OCI-LY1 (cell line): ENCODE measurements at regions not wholly inside any gene's neighbourhood (a gene's known extent, or its start where the extent isn't known, plus 50 kb on each side); places are given as distances from the start of the nearest gene placed in this dataset.

Experiments
- H2AFZ ChIP-seq: fragments of 200-600 bp; sonication (generic), shearing (Covaris generic); 2 replicates; pipeline ENCODE4 v1.6.0; 2014; ENCODE audit warnings: antibody characterized with exemption, mild to moderate bottlenecking, low read length
- H3F3A ChIP-seq: fragments of 200-600 bp; sonication (generic), shearing (Covaris generic); 2 replicates; pipeline ENCODE4 v1.6.0; 2014; ENCODE audit warnings: mild to moderate bottlenecking, antibody characterized with exemption, low read length, moderate library complexity; ENCODE audit not compliant: insufficient read depth
- H3K27ac ChIP-seq: fragments of 200-600 bp; sonication (generic); 2 replicates; pipeline ENCODE4 v1.5.1; 2014; ENCODE audit warnings: low read length, mixed run types, mild to moderate bottlenecking, low read depth; ENCODE audit not compliant: poor library complexity, severe bottlenecking
- H3K27me3 ChIP-seq: fragments of 200-600 bp; sonication (generic); 2 replicates; pipeline ENCODE4 v1.6.0; 2014; ENCODE audit warnings: antibody characterized with exemption, mild to moderate bottlenecking, low read length, moderate library complexity; ENCODE audit not compliant: insufficient read depth
- H3K36me3 ChIP-seq: fragments of 200-600 bp; sonication (generic); 2 replicates; pipeline ENCODE4 v1.6.1; 2014; ENCODE audit warnings: mild to moderate bottlenecking, antibody characterized with exemption, low read length, moderate library complexity, mixed read lengths; ENCODE audit not compliant: insufficient read depth
- H3K4me1 ChIP-seq: fragments of 200-600 bp; sonication (generic); 2 replicates; pipeline ENCODE4 v1.5.1; 2014; ENCODE audit warnings: mild to moderate bottlenecking, low read length, moderate library complexity; ENCODE audit not compliant: insufficient read depth, severe bottlenecking
- H3K4me2 ChIP-seq: fragments of 200-600 bp; sonication (generic), shearing (Covaris generic); 2 replicates; pipeline ENCODE4 v1.6.1; 2014; ENCODE audit warnings: low read length
- H3K4me3 ChIP-seq: fragments of 200-600 bp; sonication (generic); 2 replicates; pipeline ENCODE4 v1.5.1; 2014; ENCODE audit warnings: low read length, low read depth, mild to moderate bottlenecking, mixed read lengths; ENCODE audit not compliant: poor library complexity, severe bottlenecking
- H3K79me2 ChIP-seq: fragments of 200-600 bp; shearing (Covaris generic); 2 replicates; pipeline ENCODE4 v1.6.1; 2016; ENCODE audit warnings: mixed run types, low read length, mixed read lengths; ENCODE audit not compliant: insufficient read depth
- H3K9ac ChIP-seq: fragments of 200-600 bp; sonication (generic), shearing (Covaris generic); 2 replicates; pipeline ENCODE4 v1.6.1; 2014; ENCODE audit warnings: mild to moderate bottlenecking, low read length, mixed read lengths
- H3K9me2 ChIP-seq: fragments of 200-600 bp; sonication (generic), shearing (Covaris generic); 2 replicates; pipeline ENCODE4 v1.6.1; 2014; ENCODE audit warnings: low read depth, mild to moderate bottlenecking, low read length, mixed read lengths
- H3K9me3 ChIP-seq: fragments of 200-600 bp; shearing (Covaris generic); 2 replicates; pipeline ENCODE4 v1.6.1; 2014; ENCODE audit warnings: low read length, mixed read lengths
- H4K20me1 ChIP-seq: fragments of 200-600 bp; sonication (generic), shearing (Covaris generic); 2 replicates; pipeline ENCODE4 v1.6.0; 2016; ENCODE audit warnings: mild to moderate bottlenecking, low read length; ENCODE audit not compliant: insufficient read depth
- EZH2 ChIP-seq: fragments of 200-600 bp; sonication (generic), shearing (Covaris generic); IDR thresholded peaks from 2 replicates; pipeline ENCODE4 v1.8.0; 2017; ENCODE audit warnings: borderline replicate concordance, mixed run types, mild to moderate bottlenecking, antibody characterized with exemption, low read length, moderate library complexity, mixed read lengths
- TF ChIP-seq, protein P1 (sequence below): fragments of 200-600 bp; sonication (generic), shearing (Covaris generic); IDR thresholded peaks from 2 replicates; pipeline ENCODE4 v1.5.1; 2017; ENCODE audit warnings: mild to moderate bottlenecking, antibody characterized with exemption, low read length, moderate library complexity, mixed read lengths

DNA sequence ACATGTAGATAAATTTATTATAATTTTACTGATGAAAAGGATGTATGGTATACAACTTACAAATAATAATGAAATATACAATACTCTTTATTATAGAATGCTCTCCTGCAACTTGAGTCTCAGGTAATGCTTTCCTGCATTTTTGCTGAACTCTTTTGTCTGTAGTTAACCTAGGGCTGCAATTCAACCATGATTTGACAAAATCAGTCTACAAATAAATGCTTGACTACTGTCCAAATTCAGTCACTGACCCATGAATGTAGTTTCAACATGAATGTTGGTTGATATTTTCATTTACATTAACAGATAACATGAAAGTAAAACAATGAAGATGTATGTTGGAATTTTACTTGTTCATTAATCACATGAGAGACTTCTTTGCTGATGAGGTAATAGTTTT is 320.9 kb downstream of the ZSWIM6 start:
- Histone ChIP-seq H4K20me1 (no peaks in the 10 kb centered on the region), H3K27ac (no peak overlapping the region), H3K9me3 (no peaks in the 10 kb centered on the region), H3K27me3 (no peaks in the 10 kb centered on the region), H3F3A (no peaks in the 10 kb centered on the region), H3K9me2 (no peaks in the 10 kb centered on the region), H3K9ac (no peak overlapping the region), H3K79me2 (no peaks in the 10 kb centered on the region), H3K4me2 (no peak overlapping the region), H3K36me3 (no peaks in the 10 kb centered on the region), H3K4me1 (no peaks in the 10 kb centered on the region), H2AFZ (no peak overlapping the region), H3K4me3 (no peak overlapping the region)
- TF ChIP-seq EZH2: no peak
- TF ChIP-seq, protein P1, sequence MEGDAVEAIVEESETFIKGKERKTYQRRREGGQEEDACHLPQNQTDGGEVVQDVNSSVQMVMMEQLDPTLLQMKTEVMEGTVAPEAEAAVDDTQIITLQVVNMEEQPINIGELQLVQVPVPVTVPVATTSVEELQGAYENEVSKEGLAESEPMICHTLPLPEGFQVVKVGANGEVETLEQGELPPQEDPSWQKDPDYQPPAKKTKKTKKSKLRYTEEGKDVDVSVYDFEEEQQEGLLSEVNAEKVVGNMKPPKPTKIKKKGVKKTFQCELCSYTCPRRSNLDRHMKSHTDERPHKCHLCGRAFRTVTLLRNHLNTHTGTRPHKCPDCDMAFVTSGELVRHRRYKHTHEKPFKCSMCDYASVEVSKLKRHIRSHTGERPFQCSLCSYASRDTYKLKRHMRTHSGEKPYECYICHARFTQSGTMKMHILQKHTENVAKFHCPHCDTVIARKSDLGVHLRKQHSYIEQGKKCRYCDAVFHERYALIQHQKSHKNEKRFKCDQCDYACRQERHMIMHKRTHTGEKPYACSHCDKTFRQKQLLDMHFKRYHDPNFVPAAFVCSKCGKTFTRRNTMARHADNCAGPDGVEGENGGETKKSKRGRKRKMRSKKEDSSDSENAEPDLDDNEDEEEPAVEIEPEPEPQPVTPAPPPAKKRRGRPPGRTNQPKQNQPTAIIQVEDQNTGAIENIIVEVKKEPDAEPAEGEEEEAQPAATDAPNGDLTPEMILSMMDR: no peak

DNA sequence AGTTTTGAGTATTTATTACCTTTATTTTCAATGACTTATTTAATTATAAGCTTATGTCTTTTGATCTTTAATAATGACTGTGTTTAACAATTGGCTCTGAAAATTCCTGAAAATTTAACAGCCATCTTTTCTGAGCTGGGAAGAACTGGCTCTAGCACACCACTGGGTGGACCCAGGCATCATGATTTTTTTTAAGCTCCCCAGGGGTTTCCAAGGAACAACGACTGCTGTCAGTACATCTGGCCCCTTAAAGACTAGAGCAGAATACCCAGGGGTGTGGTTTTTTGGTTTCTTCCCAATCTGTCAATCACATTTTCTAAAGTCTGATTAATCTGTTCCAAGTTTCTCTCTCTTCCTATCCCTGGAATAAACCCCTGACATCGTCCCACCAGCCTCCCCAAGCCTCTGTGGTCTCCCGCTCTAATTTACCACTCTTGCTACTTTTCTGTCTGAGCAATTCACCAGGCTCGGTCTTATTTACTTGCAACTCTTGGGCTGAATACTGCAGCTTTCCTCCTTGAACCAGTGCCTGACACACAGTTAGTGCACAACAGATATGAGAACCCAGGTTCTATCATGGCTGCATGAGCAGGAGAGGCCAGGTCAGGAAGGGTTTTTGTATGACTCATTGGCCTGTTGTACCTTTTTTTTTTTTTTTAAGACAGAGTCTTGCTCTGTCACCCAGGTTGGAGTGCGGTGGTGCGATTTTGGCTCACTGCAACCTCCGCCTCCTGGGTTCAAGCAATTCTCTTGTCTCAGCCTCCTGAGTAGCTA is 321.9 kb downstream of the ZSWIM6 start:
- Histone ChIP-seq H3K4me1 (no peaks in the 10 kb centered on the region), H3K27me3 (no peaks in the 10 kb centered on the region), H3K4me2 (no peak overlapping the region), H3K79me2 (no peaks in the 10 kb centered on the region), H3F3A (no peaks in the 10 kb centered on the region), H3K27ac (no peak overlapping the region), H3K4me3 (no peak overlapping the region), H3K9ac (no peak overlapping the region), H4K20me1 (no peaks in the 10 kb centered on the region), H2AFZ (no peak overlapping the region), H3K36me3 (no peaks in the 10 kb centered on the region), H3K9me2 (no peaks in the 10 kb centered on the region), H3K9me3 (no peaks in the 10 kb centered on the region)
- no peak for TF ChIP-seq EZH2
- TF ChIP-seq, protein P1: no peak

DNA sequence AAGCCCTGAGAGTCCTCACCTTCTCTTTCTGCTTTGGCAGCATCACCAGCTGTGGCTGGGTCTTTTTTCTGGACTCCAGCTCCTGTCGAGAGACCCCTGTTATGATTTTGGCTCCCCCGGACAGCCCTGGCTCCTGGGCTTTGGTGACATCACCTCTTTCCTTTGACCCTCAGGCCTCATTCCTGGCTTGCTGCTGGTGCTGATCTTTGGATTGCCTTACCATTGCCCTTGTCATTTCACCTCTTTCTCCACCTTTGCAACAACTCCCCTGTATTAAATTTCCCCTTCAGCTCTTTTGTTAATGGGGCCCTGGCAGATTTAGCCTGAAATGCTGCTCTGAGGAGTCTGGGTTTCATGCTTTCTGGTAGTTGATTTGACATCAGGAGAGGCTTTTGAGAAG is 322.8 kb downstream of the ZSWIM6 start:
- Histone ChIP-seq H3K9me2 (no peaks in the 10 kb centered on the region), H3K4me1 (no peaks in the 10 kb centered on the region), H3F3A (no peaks in the 10 kb centered on the region), H3K4me2 (no peak overlapping the region), H3K79me2 (no peaks in the 10 kb centered on the region), H3K27ac (no peak overlapping the region), H3K27me3 (no peaks in the 10 kb centered on the region), H3K9me3 (no peaks in the 10 kb centered on the region), H3K4me3 (no peak overlapping the region), H4K20me1 (no peaks in the 10 kb centered on the region), H2AFZ (no peak overlapping the region), H3K36me3 (no peaks in the 10 kb centered on the region), H3K9ac (no peak overlapping the region)
- TF ChIP-seq, protein P1: no peak
- TF ChIP-seq EZH2: no peak
